ENCODE measurements at regions not wholly inside any gene's neighbourhood (a gene's known extent, or its start where the extent isn't known, plus 50 kb on each side); places are given as distances from the start of the nearest gene placed in this dataset.
"Not testable (repeated sequence)": the region's sequence is repeated elsewhere in the genome, so short reads cannot be mapped to it uniquely, and the experiment has no call there.

GRCh38 chr5:174623433-174624019, 100.9 kb upstream of the MSX2 start:
- no peak for DNase-seq (ENCODE audit: low read depth in 2 of 2)

GRCh38 chr5:174624733-174625522, 99.5 kb upstream of the MSX2 start:
- no peak for DNase-seq (ENCODE audit: low read depth in 2 of 2)

- DNase-seq (ENCODE audit: low read depth in 2 of 2): no peak
Observed at GRCh38 chr5:174625591-174626350, 98.6 kb upstream of the MSX2 start.

GRCh38 chr5:174626369-174626920, 97.9 kb upstream of the MSX2 start:
- DNase-seq (ENCODE audit: low read depth in 2 of 2): no peak

GRCh38 chr5:174636094-174636493, 88.3 kb upstream of the MSX2 start:
- no peak for DNase-seq (ENCODE audit: low read depth in 2 of 2)

GRCh38 chr5:174642816-174643405, 81.5 kb upstream of the MSX2 start:
- no peak for DNase-seq (ENCODE audit: low read depth in 2 of 2)

GRCh38 chr5:174644436-174644835, 79.9 kb upstream of the MSX2 start:
- DNase-seq (ENCODE audit: low read depth in 2 of 2): no peak

- no peak for DNase-seq (ENCODE audit: low read depth in 2 of 2)
Observed at GRCh38 chr5:174644923-174645322, 79.5 kb upstream of the MSX2 start.

- no peak for DNase-seq (ENCODE audit: low read depth in 2 of 2)
Observed at GRCh38 chr5:174645677-174646076, 78.7 kb upstream of the MSX2 start.

GRCh38 chr5:174648618-174649017, 75.8 kb upstream of the MSX2 start:
- not testable (repeated sequence) for DNase-seq (ENCODE audit: low read depth in 2 of 2)

- DNase-seq (ENCODE audit: low read depth in 2 of 2): no peak
Observed at GRCh38 chr5:174649391-174649790, 75.0 kb upstream of the MSX2 start.

GRCh38 chr5:174654442-174654841, 69.9 kb upstream of the MSX2 start:
- DNase-seq (ENCODE audit: low read depth in 2 of 2): no peak

GRCh38 chr5:174655351-174655750, 69.0 kb upstream of the MSX2 start:
- no peak for DNase-seq (ENCODE audit: low read depth in 2 of 2)

- no peak for DNase-seq (ENCODE audit: low read depth in 2 of 2)
Observed at GRCh38 chr5:174664180-174664850, 60.1 kb upstream of the MSX2 start.

- no peak for DNase-seq (ENCODE audit: low read depth in 2 of 2)
Observed at GRCh38 chr5:174665347-174665746, 59.0 kb upstream of the MSX2 start.

- DNase-seq (ENCODE audit: low read depth in 2 of 2): no peak
Observed at GRCh38 chr5:174667526-174667925, 56.9 kb upstream of the MSX2 start.

- no peak for DNase-seq (ENCODE audit: low read depth in 2 of 2)
Observed at GRCh38 chr5:174668349-174668748, 56.0 kb upstream of the MSX2 start.

Measured in lung microvascular endothelial cell (primary cell).